PC-3 (cell line): ENCODE measurements at regions not wholly inside any gene's neighbourhood (a gene's known extent, or its start where the extent isn't known, plus 50 kb on each side); places are given as distances from the start of the nearest gene placed in this dataset.

Experiments used
- ATAC-seq: fragments of 200-7000 bp; cut with Tn5 transposase; 2 replicates; pipeline ENCODE4 v1.9.1; 2020; ENCODE audit warnings: mild to moderate bottlenecking, moderate library complexity
- BruUV-seq: library from RNA; stranded (reverse); fragments of 400-500 nt; replicated peaks from 2 replicates; lab custom pipeline; 2021; lab: Mats Ljungman, UMichigan
- CTCF ChIA-PET: fragments of 300-600 bp; sonication (Branson Sonifier 250); formaldehyde crosslinking; loops from one replicate; lab custom pipeline; 2022; ENCODE audit warnings: antibody characterized with exemption; lab: Charles Lee
- POLR2A ChIA-PET: fragments of 300-600 bp; sonication (Branson Sonifier 250); formaldehyde crosslinking; loops from one replicate; lab custom pipeline; 2022; ENCODE audit warnings: antibody characterized with exemption; ENCODE audit not compliant: unreplicated experiment; lab: Charles Lee
- DNase-seq: peaks from one replicate; pipeline ENCODE4 v3.0.0-alpha.2; 2015
- H2AFZ ChIP-seq: fragments of 300-600 bp; sonication (generic); 2 replicates; pipeline ENCODE4 v1.6.0; 2016; ENCODE audit warnings: antibody characterized with exemption, low read length
- H3F3A ChIP-seq: fragments of 300-600 bp; sonication (generic); one replicate; pipeline ENCODE4 v1.6.0; 2017; ENCODE audit warnings: antibody characterized with exemption, low read length, control low read depth, mild to moderate bottlenecking; ENCODE audit not compliant: unreplicated experiment
- H3K27ac ChIP-seq: fragments of 300-600 bp; sonication (generic); 2 replicates; pipeline ENCODE4 v1.5.1; 2016; ENCODE audit warnings: mild to moderate bottlenecking, low read length
- H3K27me3 ChIP-seq: fragments of 300-600 bp; sonication (generic); 2 replicates; pipeline ENCODE4 v1.6.1; 2016; ENCODE audit warnings: low read length, mixed read lengths
- H3K36me3 ChIP-seq: fragments of 300-600 bp; sonication (generic); 2 replicates; pipeline ENCODE4 v1.6.1; 2016; ENCODE audit warnings: low read depth, mixed run types, low read length, mixed read lengths
- H3K4me1 ChIP-seq: fragments of 300-600 bp; sonication (generic); 2 replicates; pipeline ENCODE4 v1.5.1; 2016; ENCODE audit warnings: low read length; ENCODE audit not compliant: insufficient read depth
- H3K4me2 ChIP-seq: fragments of 300-600 bp; sonication (generic); 2 replicates; pipeline ENCODE4 v1.6.0; 2016; ENCODE audit warnings: low read length
- H3K4me3 ChIP-seq: fragments of 300-600 bp; sonication (generic); 2 replicates; pipeline ENCODE4 v1.5.1; 2016; ENCODE audit warnings: mild to moderate bottlenecking, low read length, mixed read lengths
- H3K79me2 ChIP-seq: fragments of 300-600 bp; sonication (generic); 2 replicates; pipeline ENCODE4 v1.6.1; 2017; ENCODE audit warnings: low read length, mixed read lengths
- H3K9ac ChIP-seq: fragments of 300-600 bp; sonication (generic); 2 replicates; pipeline ENCODE4 v1.6.0; 2016; ENCODE audit warnings: mild to moderate bottlenecking, low read length
- H3K9me2 ChIP-seq: fragments of 300-600 bp; sonication (generic); replicated peaks from 2 replicates; pipeline ENCODE4 v1.6.1; 2016; ENCODE audit warnings: mixed run types, low read length, mixed read lengths
- H3K9me3 ChIP-seq: fragments of 300-600 bp; sonication (generic); 2 replicates; pipeline ENCODE4 v1.6.1; 2016; ENCODE audit warnings: low read length, mixed read lengths
- H4K20me1 ChIP-seq: fragments of 300-600 bp; sonication (generic); 2 replicates; pipeline ENCODE4 v1.6.1; 2016; ENCODE audit warnings: low read length, mixed read lengths
- EZH2 ChIP-seq: fragments of 300-600 bp; sonication (generic); IDR thresholded peaks from one replicate; pipeline ENCODE4 v1.6.1; 2017; ENCODE audit warnings: antibody characterized with exemption, mild to moderate bottlenecking, low read length; ENCODE audit not compliant: unreplicated experiment
- EZH2phosphoT487 ChIP-seq: fragments of 300-600 bp; sonication (generic); IDR thresholded peaks from 2 replicates; pipeline ENCODE4 v1.6.1; 2018; ENCODE audit warnings: mild to moderate bottlenecking, antibody characterized with exemption, low read length, borderline replicate concordance
- intact Hi-C: fragments of 100-400 bp; cut with micrococcal nuclease; formaldehyde crosslinking; loops from 2 replicates; pipeline ENCODE4 v1.9.0; 2023
- TF ChIP-seq, protein P1 (sequence below): fragments of 300-600 bp; sonication (generic); conservative IDR thresholded peaks from 2 replicates; pipeline ENCODE4 v1.5.1; 2017; ENCODE audit warnings: antibody characterized with exemption, low read depth, mild to moderate bottlenecking, low read length

DNA sequence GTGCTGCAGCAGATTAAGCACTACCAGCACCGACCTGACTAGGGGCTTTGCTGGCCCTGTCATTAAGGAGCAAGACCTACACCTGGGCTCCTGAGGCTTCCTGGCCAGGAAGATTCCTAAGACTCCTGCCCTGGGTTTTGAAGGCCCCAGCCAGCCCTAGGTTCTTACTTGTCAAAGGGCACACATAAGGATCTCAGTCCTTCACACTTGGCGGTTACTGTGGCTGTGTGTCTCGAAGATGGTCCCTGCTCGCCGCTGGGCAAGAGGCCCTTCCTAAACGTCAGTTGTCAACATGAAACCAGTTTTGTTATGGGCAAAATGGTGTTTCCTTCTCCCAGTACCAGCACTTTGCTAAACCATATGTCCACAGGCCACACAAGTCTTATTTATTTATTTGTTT, 470.6 kb downstream of the TOX3 start:
- no peak for ATAC-seq
- H3K4me1 ChIP-seq: no peaks in the 10 kb centered on the region
- H3F3A ChIP-seq: no peaks in the 10 kb centered on the region
- H3K9me3 ChIP-seq: no peaks in the 10 kb centered on the region
- no peak for DNase-seq
- no peak overlapping the region for H2AFZ ChIP-seq
- no peaks in the 10 kb centered on the region for H4K20me1 ChIP-seq
- H3K9me2 ChIP-seq: no peaks in the 10 kb centered on the region
- H3K9ac ChIP-seq: no peak overlapping the region
- H3K36me3 ChIP-seq: no peaks in the 10 kb centered on the region
- ChIA-PET POLR2A (no interaction called here), CTCF (no interaction called here)
- no TSS peak for BruUV-seq
- H3K27ac ChIP-seq: no peak overlapping the region
- no peaks in the 10 kb centered on the region for H3K27me3 ChIP-seq
- no peak overlapping the region for H3K4me3 ChIP-seq
- intact Hi-C loops: no loop called here
- TF ChIP-seq, protein P1, sequence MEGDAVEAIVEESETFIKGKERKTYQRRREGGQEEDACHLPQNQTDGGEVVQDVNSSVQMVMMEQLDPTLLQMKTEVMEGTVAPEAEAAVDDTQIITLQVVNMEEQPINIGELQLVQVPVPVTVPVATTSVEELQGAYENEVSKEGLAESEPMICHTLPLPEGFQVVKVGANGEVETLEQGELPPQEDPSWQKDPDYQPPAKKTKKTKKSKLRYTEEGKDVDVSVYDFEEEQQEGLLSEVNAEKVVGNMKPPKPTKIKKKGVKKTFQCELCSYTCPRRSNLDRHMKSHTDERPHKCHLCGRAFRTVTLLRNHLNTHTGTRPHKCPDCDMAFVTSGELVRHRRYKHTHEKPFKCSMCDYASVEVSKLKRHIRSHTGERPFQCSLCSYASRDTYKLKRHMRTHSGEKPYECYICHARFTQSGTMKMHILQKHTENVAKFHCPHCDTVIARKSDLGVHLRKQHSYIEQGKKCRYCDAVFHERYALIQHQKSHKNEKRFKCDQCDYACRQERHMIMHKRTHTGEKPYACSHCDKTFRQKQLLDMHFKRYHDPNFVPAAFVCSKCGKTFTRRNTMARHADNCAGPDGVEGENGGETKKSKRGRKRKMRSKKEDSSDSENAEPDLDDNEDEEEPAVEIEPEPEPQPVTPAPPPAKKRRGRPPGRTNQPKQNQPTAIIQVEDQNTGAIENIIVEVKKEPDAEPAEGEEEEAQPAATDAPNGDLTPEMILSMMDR: no peak
- TF ChIP-seq EZH2phosphoT487 (no peak), EZH2 (no peak)
- H3K4me2 ChIP-seq: no peak overlapping the region
- H3K79me2 ChIP-seq: no peaks in the 10 kb centered on the region

DNA sequence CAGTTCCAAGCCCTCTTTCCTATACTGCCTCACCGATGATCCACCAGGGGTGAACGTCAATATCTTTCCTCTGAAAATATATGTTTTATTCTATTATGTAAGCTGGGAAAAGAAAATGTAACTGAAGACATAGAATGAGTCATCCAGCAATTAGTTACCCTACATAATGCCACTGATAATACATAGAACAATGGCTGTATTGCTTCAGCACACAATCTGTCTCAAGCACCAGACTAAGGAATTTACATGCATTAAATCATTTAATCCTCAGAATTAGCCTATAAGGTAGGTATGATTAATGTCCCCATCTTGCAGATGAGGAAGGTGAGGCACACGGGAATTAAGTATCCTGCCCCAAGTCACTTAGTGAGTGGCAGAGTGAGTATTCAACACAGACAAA, 472.8 kb downstream of the TOX3 start:
- no peaks in the 10 kb centered on the region for H3K79me2 ChIP-seq
- H2AFZ ChIP-seq: no peak overlapping the region
- ChIA-PET CTCF (no interaction called here), POLR2A (no interaction called here)
- no peaks in the 10 kb centered on the region for H3K9me2 ChIP-seq
- no peaks in the 10 kb centered on the region for H3K27me3 ChIP-seq
- H3K4me1 ChIP-seq: no peaks in the 10 kb centered on the region
- intact Hi-C loops: loop anchor here (5.0 kb wide), 1 partner anchor 948 kb away; no protein-coding TSS in a partner anchor
- H3K9me3 ChIP-seq: no peaks in the 10 kb centered on the region
- no peaks in the 10 kb centered on the region for H4K20me1 ChIP-seq
- BruUV-seq: no TSS peak
- no peak for ATAC-seq
- H3K9ac ChIP-seq: no peak overlapping the region
- no peaks in the 10 kb centered on the region for H3F3A ChIP-seq
- no peak overlapping the region for H3K4me2 ChIP-seq
- no peak for DNase-seq
- H3K36me3 ChIP-seq: no peaks in the 10 kb centered on the region
- no peak overlapping the region for H3K27ac ChIP-seq
- no peak for TF ChIP-seq EZH2
- no peak for TF ChIP-seq EZH2phosphoT487
- no peak overlapping the region for H3K4me3 ChIP-seq

DNA sequence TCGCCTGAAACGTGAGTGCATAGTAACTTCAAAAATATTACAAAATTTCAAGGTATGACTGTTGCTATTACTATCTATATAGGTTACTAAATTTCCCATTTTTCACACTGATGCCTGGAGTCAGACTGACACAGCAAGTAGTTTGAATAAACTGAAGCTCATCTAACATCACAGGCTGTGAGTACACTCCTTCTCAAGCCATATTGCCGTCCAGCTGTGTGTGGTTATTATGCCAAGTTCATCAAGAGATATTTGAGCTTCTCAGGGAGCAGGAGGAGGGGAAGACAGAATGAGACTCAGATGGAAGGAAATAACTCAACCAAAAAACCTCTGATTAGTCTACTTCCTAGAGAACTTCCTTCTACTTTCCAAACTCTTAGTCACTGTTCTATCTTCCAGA, 473.9 kb downstream of the TOX3 start:
- no peak for ATAC-seq
- BruUV-seq: no TSS peak
- Histone ChIP-seq H4K20me1 (no peaks in the 10 kb centered on the region), H3K9me2 (no peaks in the 10 kb centered on the region), H3K36me3 (no peaks in the 10 kb centered on the region), H3K4me2 (no peak overlapping the region), H3K9me3 (no peaks in the 10 kb centered on the region), H3K4me1 (no peaks in the 10 kb centered on the region), H3K4me3 (no peak overlapping the region), H3F3A (no peaks in the 10 kb centered on the region), H3K27ac (no peak overlapping the region), H2AFZ (no peak overlapping the region), H3K79me2 (no peaks in the 10 kb centered on the region), H3K9ac (no peak overlapping the region), H3K27me3 (no peaks in the 10 kb centered on the region)
- no peak for DNase-seq
- TF ChIP-seq EZH2 (no peak), EZH2phosphoT487 (no peak)
- ChIA-PET CTCF (no interaction called here), POLR2A (no interaction called here)
- intact Hi-C loops: loop anchor here (5.0 kb wide), 1 partner anchor 949 kb away; no protein-coding TSS in a partner anchor

DNA sequence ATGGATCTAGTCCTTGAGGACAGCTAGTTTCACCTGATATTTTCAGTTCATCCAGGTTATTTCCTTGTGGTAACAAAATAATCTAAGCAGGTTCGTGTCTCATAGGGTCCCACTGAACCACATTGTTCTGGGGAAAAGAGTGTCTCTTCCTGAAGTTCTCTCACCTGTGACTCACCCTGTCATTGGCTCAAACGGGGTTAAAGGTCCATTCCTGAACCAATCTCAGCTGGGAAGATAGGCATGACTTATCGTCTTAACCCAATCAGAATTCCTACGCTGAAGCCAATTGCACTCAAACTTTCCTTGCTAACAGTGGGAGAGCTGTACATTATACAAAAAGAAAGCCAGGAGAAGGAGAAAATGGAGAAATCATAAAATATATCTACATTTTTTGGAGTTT, 475.8 kb downstream of the TOX3 start:
- H3K9ac ChIP-seq: no peak overlapping the region
- no peak overlapping the region for H3K27ac ChIP-seq
- DNase-seq (no peak), ATAC-seq (no peak)
- H3K4me2 ChIP-seq: no peak overlapping the region
- intact Hi-C loops: loop anchor here (5.0 kb wide), 1 partner anchor 951 kb away; no protein-coding TSS in a partner anchor
- POLR2A ChIA-PET: no interaction called here
- H3K9me3 ChIP-seq: no peaks in the 10 kb centered on the region
- no peaks in the 10 kb centered on the region for H3K9me2 ChIP-seq
- H3K27me3 ChIP-seq: no peaks in the 10 kb centered on the region
- no peaks in the 10 kb centered on the region for H3K36me3 ChIP-seq
- H3F3A ChIP-seq: no peaks in the 10 kb centered on the region
- TF ChIP-seq EZH2 (no peak), EZH2phosphoT487 (no peak)
- TF ChIP-seq, protein P1: no peak
- no peak overlapping the region for H2AFZ ChIP-seq
- no peak overlapping the region for H3K4me3 ChIP-seq
- BruUV-seq: no TSS peak
- CTCF ChIA-PET: no interaction called here
- H3K4me1 ChIP-seq: no peaks in the 10 kb centered on the region
- H3K79me2 ChIP-seq: no peaks in the 10 kb centered on the region
- H4K20me1 ChIP-seq: no peaks in the 10 kb centered on the region
